ENCODE measurements at regions not wholly inside any gene's neighbourhood (a gene's known extent, or its start where the extent isn't known, plus 50 kb on each side); places are given as distances from the start of the nearest gene placed in this dataset.

DNA sequence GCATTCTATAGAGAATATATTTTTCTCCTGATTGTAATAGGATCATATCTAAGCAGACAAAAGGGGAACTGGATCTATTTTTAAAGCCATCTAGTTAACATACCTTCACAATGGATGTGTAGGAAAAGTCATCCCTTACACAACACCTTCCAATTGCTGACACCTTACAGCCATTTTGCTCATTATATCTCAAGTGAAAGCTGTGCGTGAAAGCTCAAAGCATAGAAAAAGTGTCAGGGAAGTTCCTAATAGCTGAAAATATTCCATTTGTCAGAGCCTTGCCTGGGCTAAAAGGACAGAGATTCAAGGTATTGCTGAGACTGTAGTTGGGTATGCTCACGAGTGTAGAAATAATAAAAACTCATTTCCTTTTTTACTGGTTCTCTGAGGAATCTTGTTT, 340.6 kb upstream of the KLHL1 start:
- DNase-seq (ENCODE audit: low read depth) = no peak
- H3K4me3 ChIP-seq (ENCODE audit: low read depth, low read length) = no peak overlapping the region
- TF ChIP-seq, protein P1, sequence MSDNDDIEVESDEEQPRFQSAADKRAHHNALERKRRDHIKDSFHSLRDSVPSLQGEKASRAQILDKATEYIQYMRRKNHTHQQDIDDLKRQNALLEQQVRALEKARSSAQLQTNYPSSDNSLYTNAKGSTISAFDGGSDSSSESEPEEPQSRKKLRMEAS (IDR thresholded peaks at IDR 0.05; ENCODE audit: low read depth, low read length) = no peak
- no peak for TF ChIP-seq MYC (IDR thresholded peaks at IDR 0.05; ENCODE audit: low read depth, low read length)
- no peak for TF ChIP-seq POLR2A (IDR thresholded peaks at IDR 0.05; ENCODE audit: extremely low read depth, insufficient read length)

DNA sequence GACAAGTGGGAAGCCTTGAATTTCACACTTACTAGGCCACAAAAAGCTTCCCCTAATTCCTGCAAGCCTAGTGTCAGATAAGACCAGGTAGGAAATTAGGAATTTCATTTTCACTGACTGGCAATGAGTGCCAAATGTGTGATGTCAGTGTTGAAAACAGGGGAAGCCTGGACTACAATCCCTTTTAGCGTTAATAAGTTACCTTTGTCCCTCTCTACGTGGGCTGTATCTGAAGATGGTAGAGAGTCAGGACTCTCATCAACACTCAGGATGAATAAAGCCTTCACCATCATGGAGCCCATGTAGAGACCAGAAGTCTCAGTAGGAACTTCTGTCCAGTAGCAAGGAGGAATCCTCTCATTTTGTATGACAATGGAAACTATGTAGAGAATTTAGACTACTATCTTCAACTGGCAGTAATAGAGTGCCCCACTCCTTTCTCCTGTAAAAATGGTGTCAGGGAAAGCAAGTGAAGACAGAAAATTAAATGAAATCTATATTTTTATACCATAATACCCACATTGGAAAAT, 324.1 kb upstream of the KLHL1 start:
- TF ChIP-seq, protein P2, sequence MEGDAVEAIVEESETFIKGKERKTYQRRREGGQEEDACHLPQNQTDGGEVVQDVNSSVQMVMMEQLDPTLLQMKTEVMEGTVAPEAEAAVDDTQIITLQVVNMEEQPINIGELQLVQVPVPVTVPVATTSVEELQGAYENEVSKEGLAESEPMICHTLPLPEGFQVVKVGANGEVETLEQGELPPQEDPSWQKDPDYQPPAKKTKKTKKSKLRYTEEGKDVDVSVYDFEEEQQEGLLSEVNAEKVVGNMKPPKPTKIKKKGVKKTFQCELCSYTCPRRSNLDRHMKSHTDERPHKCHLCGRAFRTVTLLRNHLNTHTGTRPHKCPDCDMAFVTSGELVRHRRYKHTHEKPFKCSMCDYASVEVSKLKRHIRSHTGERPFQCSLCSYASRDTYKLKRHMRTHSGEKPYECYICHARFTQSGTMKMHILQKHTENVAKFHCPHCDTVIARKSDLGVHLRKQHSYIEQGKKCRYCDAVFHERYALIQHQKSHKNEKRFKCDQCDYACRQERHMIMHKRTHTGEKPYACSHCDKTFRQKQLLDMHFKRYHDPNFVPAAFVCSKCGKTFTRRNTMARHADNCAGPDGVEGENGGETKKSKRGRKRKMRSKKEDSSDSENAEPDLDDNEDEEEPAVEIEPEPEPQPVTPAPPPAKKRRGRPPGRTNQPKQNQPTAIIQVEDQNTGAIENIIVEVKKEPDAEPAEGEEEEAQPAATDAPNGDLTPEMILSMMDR (IDR thresholded peaks at IDR 0.05; ENCODE audit: low read depth, low read length) = no peak
- TF ChIP-seq POLR2A (IDR thresholded peaks at IDR 0.05; ENCODE audit: extremely low read depth, insufficient read length) (no peak), MYC (IDR thresholded peaks at IDR 0.05; ENCODE audit: low read depth, low read length) (no peak)
- TF ChIP-seq, protein P1 (IDR thresholded peaks at IDR 0.05; ENCODE audit: low read depth, low read length) = no peak
- DNase-seq (ENCODE audit: low read depth) = no peak
- no peak overlapping the region for H3K4me3 ChIP-seq (ENCODE audit: low read depth, low read length)

DNA sequence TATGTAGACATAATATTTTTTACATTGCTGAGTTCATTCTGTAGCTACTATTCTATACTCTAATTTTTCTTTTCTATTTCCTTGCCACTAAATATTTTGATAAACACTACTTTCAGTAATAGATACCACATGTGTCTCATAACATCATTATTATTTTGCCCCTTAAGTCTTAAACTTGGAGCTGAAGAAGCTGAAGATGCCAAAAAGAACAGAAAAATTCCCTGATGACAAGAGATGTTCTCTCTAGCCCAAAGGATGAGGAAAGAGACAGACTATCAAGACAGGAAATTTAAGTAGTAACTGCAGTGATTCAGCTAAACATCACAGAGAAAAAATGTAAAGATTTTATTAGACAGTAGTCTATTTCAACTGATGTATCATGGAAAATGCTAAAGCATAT, 322.0 kb upstream of the KLHL1 start:
- H3K4me3 ChIP-seq (ENCODE audit: low read depth, low read length) = no peak overlapping the region
- TF ChIP-seq, protein P1 (IDR thresholded peaks at IDR 0.05; ENCODE audit: low read depth, low read length) = no peak
- no peak for TF ChIP-seq POLR2A (IDR thresholded peaks at IDR 0.05; ENCODE audit: extremely low read depth, insufficient read length)
- TF ChIP-seq, protein P2 (IDR thresholded peaks at IDR 0.05; ENCODE audit: low read depth, low read length) = no peak
- TF ChIP-seq MYC (IDR thresholded peaks at IDR 0.05; ENCODE audit: low read depth, low read length) = no peak
- no peak for DNase-seq (ENCODE audit: low read depth)

DNA sequence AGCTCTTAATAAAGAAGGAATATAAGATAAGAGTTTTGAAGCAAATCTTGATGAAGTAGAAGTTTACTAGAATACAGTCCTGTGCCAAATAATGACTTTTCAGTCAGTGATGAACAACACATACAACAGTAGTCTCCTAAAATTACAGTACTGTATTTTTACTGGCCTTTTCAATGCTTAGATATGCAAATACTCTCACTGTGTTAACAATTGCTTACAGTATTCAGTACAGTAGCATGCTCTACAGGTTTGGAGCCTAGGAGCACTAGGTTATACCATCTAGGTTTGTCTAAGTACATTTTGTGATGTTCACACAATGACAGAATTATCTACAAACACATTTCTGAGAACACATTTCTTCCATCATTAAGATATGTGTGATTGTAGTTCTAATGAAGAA, 316.7 kb upstream of the KLHL1 start:
- TF ChIP-seq, protein P1 (IDR thresholded peaks at IDR 0.05; ENCODE audit: low read depth, low read length) = no peak
- TF ChIP-seq, protein P2 (IDR thresholded peaks at IDR 0.05; ENCODE audit: low read depth, low read length) = no peak
- no peak for TF ChIP-seq POLR2A (IDR thresholded peaks at IDR 0.05; ENCODE audit: extremely low read depth, insufficient read length)
- TF ChIP-seq MYC (IDR thresholded peaks at IDR 0.05; ENCODE audit: low read depth, low read length) = no peak
- H3K4me3 ChIP-seq (ENCODE audit: low read depth, low read length) = no peak overlapping the region
- no peak for DNase-seq (ENCODE audit: low read depth)

DNA sequence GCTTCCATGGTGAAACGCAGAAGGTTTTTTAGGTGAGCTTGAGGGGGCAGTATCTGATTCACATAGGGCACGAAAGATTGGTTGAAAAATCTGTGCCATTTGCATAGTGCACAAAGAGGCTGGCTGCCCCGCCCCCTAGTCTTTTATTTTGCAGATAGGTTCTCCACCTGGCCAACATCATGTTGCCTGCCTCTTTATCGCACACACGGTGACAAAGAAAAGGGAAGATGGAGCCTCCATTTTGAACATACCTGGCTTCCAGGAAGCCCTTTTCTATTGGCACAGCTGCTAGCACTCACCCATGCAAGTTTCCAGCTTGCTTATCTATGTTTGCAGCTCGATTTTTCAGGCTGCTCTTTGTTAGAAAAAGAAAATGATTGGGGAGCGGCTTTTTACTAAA, 316.2 kb upstream of the KLHL1 start:
- TF ChIP-seq, protein P2 (IDR thresholded peaks at IDR 0.05; ENCODE audit: low read depth, low read length) = no peak
- TF ChIP-seq, protein P1 (IDR thresholded peaks at IDR 0.05; ENCODE audit: low read depth, low read length) = no peak
- no peak for TF ChIP-seq POLR2A (IDR thresholded peaks at IDR 0.05; ENCODE audit: extremely low read depth, insufficient read length)
- no peak for TF ChIP-seq MYC (IDR thresholded peaks at IDR 0.05; ENCODE audit: low read depth, low read length)
- no peak for DNase-seq (ENCODE audit: low read depth)
- no peak overlapping the region for H3K4me3 ChIP-seq (ENCODE audit: low read depth, low read length)

DNA sequence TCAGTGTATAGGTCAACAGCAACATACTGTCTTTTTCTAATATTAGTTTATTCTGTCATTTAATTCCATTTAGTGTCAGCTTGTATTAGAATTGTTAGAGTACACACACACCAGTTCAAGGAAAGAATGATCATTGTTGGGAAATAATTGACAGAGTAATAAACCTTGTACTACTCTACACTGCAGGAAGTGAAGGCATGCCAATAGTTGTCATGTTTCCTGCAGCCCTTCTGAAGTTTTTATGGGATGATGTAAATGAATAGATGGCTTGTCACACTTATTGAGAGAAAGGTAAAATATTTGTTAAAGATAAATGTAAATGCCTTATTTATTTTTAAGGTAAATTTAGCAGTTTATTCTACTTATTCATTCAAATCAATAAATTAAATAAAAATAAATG, 306.9 kb upstream of the KLHL1 start:
- TF ChIP-seq POLR2A (IDR thresholded peaks at IDR 0.05; ENCODE audit: extremely low read depth, insufficient read length) (no peak), MYC (IDR thresholded peaks at IDR 0.05; ENCODE audit: low read depth, low read length) (no peak)
- TF ChIP-seq, protein P2 (IDR thresholded peaks at IDR 0.05; ENCODE audit: low read depth, low read length) = no peak
- TF ChIP-seq, protein P1 (IDR thresholded peaks at IDR 0.05; ENCODE audit: low read depth, low read length) = no peak
- no peak overlapping the region for H3K4me3 ChIP-seq (ENCODE audit: low read depth, low read length)
- no peak for DNase-seq (ENCODE audit: low read depth)

Data from NB4 (cell line).